ENCODE measurements at regions not wholly inside any gene's neighbourhood (a gene's known extent, or its start where the extent isn't known, plus 50 kb on each side); places are given as distances from the start of the nearest gene placed in this dataset.

- TF ChIP-seq CTCF (IDR thresholded peaks at IDR 0.05) = no peak
- TF ChIP-seq EZH2phosphoT487 (IDR thresholded peaks at IDR 0.05) = no peak
These were observed 469.5 kb downstream of the DMRTA1 start for GRCh38 chr9:22916148-22916547.

Data from neural progenitor cell (in vitro differentiated cells).